Fibroblast of skin of abdomen (primary cell): ENCODE measurements at regions not wholly inside any gene's neighbourhood (a gene's known extent, or its start where the extent isn't known, plus 50 kb on each side); places are given as distances from the start of the nearest gene placed in this dataset.
A peak's percentile ranks its signal among the peaks of the same experiment; 100 is the strongest.

ENCODE experiments used
- DNase-seq: peaks from one replicate; pipeline ENCODE4 v3.0.0-alpha.2; 2013

GRCh38 chr5:175579742-175580432, 78.0 kb upstream of the HRH2 start:
- DNase-seq, result no peak

- DNase-seq, result no peak
These were observed 75.2 kb upstream of the HRH2 start for GRCh38 chr5:175582697-175583096.

GRCh38 chr5:175585567-175585966, 72.3 kb upstream of the HRH2 start:
- DNase-seq, result no peak

GRCh38 chr5:175588709-175589429, 69.0 kb upstream of the HRH2 start:
- DNase-seq, result no peak

GRCh38 chr5:175589714-175590113, 68.2 kb upstream of the HRH2 start:
- DNase-seq, result no peak

GRCh38 chr5:175590471-175590881, 67.4 kb upstream of the HRH2 start:
- DNase-seq, result peak; percentile 63

GRCh38 chr5:175591293-175591692, 66.6 kb upstream of the HRH2 start:
- DNase-seq, result no peak

- DNase-seq, result no peak
These were observed 64.1 kb upstream of the HRH2 start for GRCh38 chr5:175593794-175594193.

GRCh38 chr5:175595905-175596304, 62.0 kb upstream of the HRH2 start:
- DNase-seq, result no peak

- DNase-seq, result no peak
These were observed 61.1 kb upstream of the HRH2 start for GRCh38 chr5:175596761-175597189.

- no peak for DNase-seq
These were observed 60.2 kb upstream of the HRH2 start for GRCh38 chr5:175597718-175598117.

- DNase-seq, result no peak
These were observed 59.1 kb upstream of the HRH2 start for GRCh38 chr5:175598774-175599173.

- DNase-seq, result no peak
These were observed 58.7 kb upstream of the HRH2 start for GRCh38 chr5:175599210-175599609.

- DNase-seq, result no peak
These were observed 53.7 kb upstream of the HRH2 start for GRCh38 chr5:175603987-175604739.

GRCh38 chr5:175606409-175606808, 51.5 kb upstream of the HRH2 start:
- DNase-seq, result no peak
